WERI-Rb-1 (cell line): ENCODE measurements at regions not wholly inside any gene's neighbourhood (a gene's known extent, or its start where the extent isn't known, plus 50 kb on each side); places are given as distances from the start of the nearest gene placed in this dataset.

Experiments
- DNase-seq: peaks from one replicate; pipeline ENCODE4 v3.0.0-alpha.2; 2020
- H3K27ac ChIP-seq: fragments of 250-450 bp; sonication (Bioruptor Pico); 2 replicates; pipeline ENCODE4 v1.5.1; 2020; ENCODE audit warnings: mild to moderate bottlenecking, moderate library complexity
- H3K27me3 ChIP-seq: fragments of 250-450 bp; sonication (Bioruptor Pico); 2 replicates; pipeline ENCODE4 v1.5.1; 2021; ENCODE audit warnings: mild to moderate bottlenecking, low read depth, moderate library complexity; ENCODE audit not compliant: insufficient read depth, severe bottlenecking
- H3K36me3 ChIP-seq: fragments of 250-450 bp; sonication (Bioruptor Pico); 2 replicates; pipeline ENCODE4 v1.5.1; 2020; ENCODE audit warnings: mild to moderate bottlenecking, moderate library complexity
- H3K4me3 ChIP-seq: 2 replicates; pipeline ENCODE4 v1.5.1; 2011; ENCODE audit warnings: low read depth, mild to moderate bottlenecking, control low read depth, low read length
- H3K9me3 ChIP-seq: fragments of 250-450 bp; sonication (Bioruptor Pico); 2 replicates; pipeline ENCODE4 v1.5.1; 2021; ENCODE audit warnings: mild to moderate bottlenecking, moderate library complexity; ENCODE audit not compliant: severe bottlenecking
- CTCF ChIP-seq: IDR thresholded peaks from 2 replicates; pipeline ENCODE4 v1.5.1; 2011; ENCODE audit warnings: low read depth, mild to moderate bottlenecking, control low read depth, inconsistent platforms, low read length

GRCh38 chr1:163821679-163822078 lies 499.9 kb downstream of the NUF2 start:
- Histone ChIP-seq H3K27ac (no peak overlapping the region), H3K4me3 (no peak overlapping the region), H3K36me3 (no peaks in the 10 kb centered on the region), H3K9me3 (peaks cover 2% of the 10 kb centered on the region), H3K27me3 (no peaks in the 10 kb centered on the region)
- no peak for TF ChIP-seq CTCF
- no peak for DNase-seq

GRCh38 chr1:163823017-163823416 lies 501.3 kb downstream of the NUF2 start:
- no peak for TF ChIP-seq CTCF
- no peak for DNase-seq

GRCh38 chr1:163824006-163824405 lies 502.3 kb downstream of the NUF2 start:
- H3K27me3 ChIP-seq = no peaks in the 10 kb centered on the region
- H3K27ac ChIP-seq = no peak overlapping the region
- TF ChIP-seq CTCF = no peak
- H3K4me3 ChIP-seq = no peak overlapping the region
- DNase-seq = no peak
- peaks cover 2% of the 10 kb centered on the region for H3K9me3 ChIP-seq
- no peaks in the 10 kb centered on the region for H3K36me3 ChIP-seq

More at GRCh38 chr1:163823017-163823416, 501.3 kb downstream of the NUF2 start:
- peaks cover 2% of the 10 kb centered on the region for H3K9me3 ChIP-seq
- H3K36me3 ChIP-seq = no peaks in the 10 kb centered on the region
- no peak overlapping the region for H3K4me3 ChIP-seq
- no peaks in the 10 kb centered on the region for H3K27me3 ChIP-seq
- no peak overlapping the region for H3K27ac ChIP-seq

- DNase-seq = no peak
- TF ChIP-seq CTCF = no peak
Observed at GRCh38 chr1:163824490-163824889, 502.7 kb downstream of the NUF2 start.

GRCh38 chr1:163826500-163826899 lies 504.7 kb downstream of the NUF2 start:
- no peaks in the 10 kb centered on the region for H3K36me3 ChIP-seq
- H3K9me3 ChIP-seq = peaks cover 2% of the 10 kb centered on the region
- no peak for DNase-seq
- H3K27ac ChIP-seq = no peak overlapping the region
- no peak overlapping the region for H3K4me3 ChIP-seq
- no peaks in the 10 kb centered on the region for H3K27me3 ChIP-seq
- TF ChIP-seq CTCF = no peak

More at GRCh38 chr1:163824490-163824889, 502.7 kb downstream of the NUF2 start:
- Histone ChIP-seq H3K4me3 (no peak overlapping the region), H3K27ac (no peak overlapping the region), H3K9me3 (peaks cover 2% of the 10 kb centered on the region), H3K27me3 (no peaks in the 10 kb centered on the region), H3K36me3 (no peaks in the 10 kb centered on the region)

- DNase-seq = no peak
Observed at GRCh38 chr1:163834778-163835177, 513.0 kb downstream of the NUF2 start.

More at GRCh38 chr1:163834778-163835177, 513.0 kb downstream of the NUF2 start:
- Histone ChIP-seq H3K36me3 (no peaks in the 10 kb centered on the region), H3K4me3 (no peak overlapping the region), H3K27me3 (no peaks in the 10 kb centered on the region), H3K27ac (no peak overlapping the region), H3K9me3 (no peaks in the 10 kb centered on the region)
- TF ChIP-seq CTCF = no peak
